Heart left ventricle (tissue), 16 donors: ENCODE measurements at regions not wholly inside any gene's neighbourhood (a gene's known extent, or its start where the extent isn't known, plus 50 kb on each side); places are given as distances from the start of the nearest gene placed in this dataset.

Source experiments
- ATAC-seq, 4 donors: fragments of 200-7000 bp; cut with Tn5 transposase; one replicate each; pipeline ENCODE4 v1.9.1; 2020 to 2022; ENCODE audit warnings: moderate library complexity in 4 of 4, mild to moderate bottlenecking in 3 of 4, moderate number of reproducible peaks in 1 of 4
- DNase-seq, 5 donors: peaks; one replicate each; pipeline ENCODE4 v3.0.0-alpha.2; 2020
- H3K27ac ChIP-seq, 12 donors: fragments of 200-600 bp; sonication (generic) in 4 of 12; one replicate each; pipeline versions ENCODE4 v1.5.0 to v1.8.0; 2016 to 2022; ENCODE audit warnings: mild to moderate bottlenecking in 2 of 12
- H3K27me3 ChIP-seq, 9 donors: fragments of 200-600 bp; sonication (generic) in 2 of 9; one replicate each; pipeline versions ENCODE4 v1.5.1 to v1.8.0; 2016 to 2022; ENCODE audit warnings: mild to moderate bottlenecking in 3 of 9
- H3K36me3 ChIP-seq, 9 donors: fragments of 200-600 bp; sonication (generic) in 2 of 9; one replicate each; pipeline versions ENCODE4 v1.5.0 to v1.8.0; 2018 to 2022; ENCODE audit warnings: mild to moderate bottlenecking in 2 of 9
- H3K4me1 ChIP-seq, 12 donors: fragments of 200-600 bp; sonication (generic) in 4 of 12; one replicate each; pipeline versions ENCODE4 v1.5.0 to v1.8.0; 2016 to 2022; ENCODE audit warnings: mild to moderate bottlenecking in 3 of 12
- H3K4me3 ChIP-seq, 12 donors: fragments of 200-600 bp; sonication (generic) in 4 of 12; one replicate each; pipeline versions ENCODE4 v1.5.0 to v1.8.0; 2017 to 2022; ENCODE audit warnings: mild to moderate bottlenecking in 9 of 12, moderate library complexity in 4 of 12
- H3K9me3 ChIP-seq, 12 donors: fragments of 200-600 bp; sonication (generic) in 4 of 12; one replicate each; pipeline versions ENCODE4 v1.5.0 to v1.8.0; 2016 to 2022; ENCODE audit warnings: mild to moderate bottlenecking in 1 of 12
- CTCF ChIP-seq, 12 donors: fragments of 200-600 bp; sonication (generic) in 4 of 12; IDR thresholded peaks; one replicate each; pipeline versions ENCODE4 v1.5.0 to v1.8.0; 2018 to 2022; ENCODE audit warnings: antibody characterized with exemption in 12 of 12, mild to moderate bottlenecking in 5 of 12
- POLR2A ChIP-seq, 2 donors: fragments of 450-650 bp; IDR thresholded peaks; one replicate each; pipeline ENCODE4 v1.6.1; 2017; ENCODE audit warnings: antibody characterized with exemption in 2 of 2, mild to moderate bottlenecking in 2 of 2, moderate library complexity in 2 of 2
- WGBS, 4 donors: extraction: QIAGEN DNeasy Blood & Tissue Kit in 2 of 4; methylation state at CpG; one replicate each; pipeline versions ENCODE4 v1.1.5 to v1.1.7; 2013 to 2018; 5-methylcytosine and 5-hydroxymethylcytosine counted together
- intact Hi-C, 10 donors: fragments of 100-400 bp; cut with DNase I; formaldehyde crosslinking; loops; one replicate each; pipeline versions ENCODE4 v1.11.1 to v1.14.2; 2022
- donor health status: ischemic (EF 13 %, LVEDD 7.1; RV severe dilation, severe dysfunction).
- donor health status: healthy with polysubstance abuse.
- donor health status: DM: no; HTN: yes; CAD: no.
- donor health status: DM: no; HTN: no; CAD: no.
- donor health status: ischemic (EF 25% LVEDD 6.9; RV normal size, moderate dysfunction).
- donor health status: ischemic (EF 25% LVEDD 5.7; RV mildly dilated, moderate dysfunction).
- donor health status: healthy.
- donor health status: DM: yes; HTN: yes; CAD: no.
- donor health status: ischemic (EF 35%, LVEDD 5.7; RV mildly dilated, moderate dysfunction).
- donor health status: nonischemic (EF 11% LVEDD 7.7; RV severe dilation, severe dysfunction).
- donor health status: DM: yes; HTN: yes; CAD: no.
- donor health status: PGD.
- donor health status: ischemic (EF 29% LVEDD 5.4; RV normal size, mild dysfunction).
- donor health status: nonischemic (EF 23%, LVEDD 6.1; RV moderate dilation, normal function).

DNA sequence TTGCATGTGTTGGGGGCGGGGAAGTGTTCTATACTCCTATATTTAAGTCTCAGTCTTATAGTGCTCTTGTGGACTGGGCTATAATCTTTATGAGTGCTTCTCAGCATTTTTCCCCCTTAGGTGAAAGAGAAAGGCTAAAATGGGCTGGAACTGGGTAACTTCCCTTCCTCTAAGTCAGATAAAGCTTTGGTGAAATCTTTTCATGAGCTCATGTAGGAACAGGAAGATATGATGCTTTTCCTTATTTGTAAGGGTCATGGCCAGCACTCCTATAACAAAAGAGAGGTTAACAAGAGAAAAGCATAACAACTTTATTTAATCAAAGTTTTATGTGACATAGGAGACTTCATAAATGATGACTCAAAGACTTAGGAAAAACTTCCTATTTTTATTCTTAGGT, 841.5 kb downstream of the SLC16A7 start:
- intact Hi-C loops, result no loop called here
- Histone ChIP-seq H3K27ac (no peak overlapping the region), H3K4me1 (no peaks in the 10 kb centered on the region), H3K27me3 (no peaks in the 10 kb centered on the region), H3K36me3 (no peaks in the 10 kb centered on the region), H3K4me3 (no peak overlapping the region), H3K9me3 (peaks cover 0 to 10% (median 0%) of the 10 kb centered on the region in 12 donors)
- no peak for DNase-seq
- TF ChIP-seq POLR2A (IDR thresholded peaks at IDR 0.05) (no peak), CTCF (IDR thresholded peaks at IDR 0.05) (no peak)
- WGBS, 4 donors, result 77 to 92% (median 88%) methylated on average over 1 of the region's 1 CpG
- ATAC-seq, result no peak

DNA sequence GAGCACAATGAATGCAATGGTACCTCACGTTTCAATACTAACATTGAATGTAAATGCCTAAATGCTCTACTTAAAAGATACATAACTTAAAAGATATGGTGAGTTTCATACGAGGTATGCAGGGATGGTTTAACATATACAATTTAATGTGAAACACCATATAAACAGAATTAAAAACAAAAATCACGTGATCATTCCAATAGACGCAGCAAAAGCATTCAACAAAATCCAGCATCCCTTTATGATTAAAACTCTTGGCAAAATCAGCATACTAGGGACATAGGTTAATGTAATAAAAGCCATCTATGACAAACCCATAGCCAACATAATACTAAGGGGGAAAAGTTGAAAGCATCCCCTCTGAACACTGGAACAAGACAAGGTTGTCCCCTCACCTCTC, 845.7 kb downstream of the SLC16A7 start:
- Histone ChIP-seq H3K27me3 (no peaks in the 10 kb centered on the region), H3K27ac (no peak overlapping the region), H3K9me3 (peaks cover 0 to 26% (median 5%) of the 10 kb centered on the region in 12 donors), H3K4me3 (no peak overlapping the region), H3K4me1 (no peaks in the 10 kb centered on the region), H3K36me3 (no peaks in the 10 kb centered on the region)
- ATAC-seq, result no peak
- intact Hi-C loops, result no loop called here
- 68 to 85% (median 81%) methylated on average over 4 of the region's 4 CpGs for WGBS, 4 donors
- TF ChIP-seq CTCF (IDR thresholded peaks at IDR 0.05), result no peak
- TF ChIP-seq POLR2A (IDR thresholded peaks at IDR 0.05), result no peak
- DNase-seq, result no peak

DNA sequence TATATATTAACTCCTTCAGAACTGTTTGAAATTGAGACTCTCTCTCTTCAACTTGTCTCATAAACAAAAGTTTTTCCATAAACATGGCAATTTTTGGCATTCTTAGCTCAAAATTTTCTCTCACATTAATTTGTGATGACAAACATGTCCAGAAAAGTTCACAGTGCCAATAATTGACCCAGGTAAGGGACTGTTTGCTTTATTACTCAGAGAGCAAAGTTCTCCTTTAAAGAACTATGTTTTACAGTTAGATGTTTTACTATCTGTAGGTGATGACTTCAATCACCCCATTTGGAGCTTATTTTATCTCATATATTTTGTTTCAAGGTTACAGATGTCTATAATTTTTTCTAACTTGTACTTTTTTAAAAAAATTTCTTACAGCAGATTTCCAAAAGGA, 855.6 kb downstream of the SLC16A7 start:
- DNase-seq, result no peak
- no peak for ATAC-seq
- Histone ChIP-seq H3K27me3 (no peaks in the 10 kb centered on the region), H3K4me3 (no peak overlapping the region), H3K9me3 (no peaks in the 10 kb centered on the region), H3K27ac (no peak overlapping the region), H3K4me1 (no peaks in the 10 kb centered on the region), H3K36me3 (no peaks in the 10 kb centered on the region)
- intact Hi-C loops, result no loop called here
- TF ChIP-seq POLR2A (IDR thresholded peaks at IDR 0.05), result no peak
- no peak for TF ChIP-seq CTCF (IDR thresholded peaks at IDR 0.05)

DNA sequence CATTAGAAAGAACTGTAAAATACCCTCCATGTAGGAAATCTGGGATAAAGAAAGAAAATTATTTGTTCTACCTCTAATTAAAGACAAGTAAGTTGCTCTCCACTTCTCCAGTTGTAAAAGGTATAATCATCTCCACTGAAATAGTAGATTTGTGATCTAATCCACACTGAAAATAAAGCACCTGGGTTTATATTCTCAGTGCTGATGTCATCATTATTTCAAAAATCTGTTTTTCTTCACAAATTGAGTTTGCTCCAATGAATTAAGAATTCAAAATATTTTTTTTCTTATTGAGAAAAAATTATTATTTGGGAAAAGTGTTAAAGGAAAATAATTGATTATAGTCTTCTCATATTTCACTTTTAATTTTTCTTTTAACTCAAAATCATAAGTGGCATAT, 869.2 kb downstream of the SLC16A7 start:
- Histone ChIP-seq H3K4me3 (no peak overlapping the region), H3K4me1 (no peaks in the 10 kb centered on the region), H3K9me3 (no peaks in the 10 kb centered on the region), H3K27ac (no peak overlapping the region), H3K27me3 (peaks cover 0 to 3% (median 0%) of the 10 kb centered on the region in 9 donors), H3K36me3 (no peaks in the 10 kb centered on the region)
- no peak for TF ChIP-seq POLR2A (IDR thresholded peaks at IDR 0.05)
- TF ChIP-seq CTCF (IDR thresholded peaks at IDR 0.05), result no peak
- intact Hi-C loops, result no loop called here
- DNase-seq (no peak), ATAC-seq (no peak)
